GM23338 (cell line): ENCODE measurements at regions not wholly inside any gene's neighbourhood (a gene's known extent, or its start where the extent isn't known, plus 50 kb on each side); places are given as distances from the start of the nearest gene placed in this dataset.

ENCODE experiments used
- ATAC-seq: fragments of 200-7000 bp; cut with Tn5 transposase; 3 replicates; pipeline ENCODE4 v1.9.1; 2020
- DNase-seq: peaks from one replicate; pipeline ENCODE4 v3.0.0-alpha.2; 2015; ENCODE audit warnings: low spot score
- H2AFZ ChIP-seq: fragments of 200-600 bp; sonication (generic); 2 replicates; pipeline ENCODE4 v1.8.0; 2016; ENCODE audit warnings: antibody characterized with exemption, mild to moderate bottlenecking, moderate library complexity
- H3F3A ChIP-seq: fragments of 200-600 bp; sonication (generic); replicated peaks from 2 replicates; pipeline ENCODE4 v1.8.0; 2017; ENCODE audit warnings: antibody characterized with exemption, mixed run types, low read depth
- H3K27ac ChIP-seq: fragments of 200-600 bp; sonication (generic); 2 replicates; pipeline ENCODE4 v1.6.1; 2016; ENCODE audit warnings: low read depth
- H3K27me3 ChIP-seq: fragments of 200-600 bp; sonication (generic); 2 replicates; pipeline ENCODE4 v1.8.0; 2016; ENCODE audit warnings: mild to moderate bottlenecking, mixed run types, moderate library complexity; ENCODE audit not compliant: insufficient read depth
- H3K36me3 ChIP-seq: fragments of 200-600 bp; sonication (generic); 2 replicates; pipeline ENCODE4 v1.8.0; 2016; ENCODE audit warnings: mild to moderate bottlenecking; ENCODE audit not compliant: insufficient read depth
- H3K4me1 ChIP-seq: fragments of 200-600 bp; sonication (generic); 2 replicates; pipeline ENCODE4 v1.8.0; 2016; ENCODE audit warnings: mild to moderate bottlenecking, moderate library complexity; ENCODE audit not compliant: insufficient read depth
- H3K4me2 ChIP-seq: fragments of 200-600 bp; sonication (generic); 2 replicates; pipeline ENCODE4 v1.7.1; 2017; ENCODE audit warnings: mixed run types
- H3K4me3 ChIP-seq: fragments of 200-600 bp; sonication (generic); 2 replicates; pipeline ENCODE4 v1.6.1; 2016; ENCODE audit warnings: mixed run types
- H3K79me2 ChIP-seq: fragments of 200-600 bp; sonication (generic); replicated peaks from 2 replicates; pipeline ENCODE4 v1.8.0; 2017; ENCODE audit warnings: mild to moderate bottlenecking; ENCODE audit not compliant: insufficient read depth
- H3K9me2 ChIP-seq: fragments of 200-600 bp; sonication (generic); 2 replicates; pipeline ENCODE4 v1.8.0; 2017; ENCODE audit not compliant: insufficient read depth
- H4K20me1 ChIP-seq: fragments of 200-600 bp; sonication (generic); replicated peaks from 2 replicates; pipeline ENCODE4 v1.8.0; 2017; ENCODE audit warnings: mild to moderate bottlenecking; ENCODE audit not compliant: insufficient read depth
- H3K27ac Mint-ChIP-seq: 2 replicates; pipeline ENCODE4 v1.8.0; 2020; ENCODE audit warnings: inconsistent platforms, mild to moderate bottlenecking, moderate library complexity, mixed read lengths
- H3K27me3 Mint-ChIP-seq: 3 replicates; pipeline ENCODE4 v1.8.0; 2022; ENCODE audit warnings: low read depth, mild to moderate bottlenecking, moderate library complexity, mixed read lengths, inconsistent platforms; ENCODE audit not compliant: insufficient read depth, poor library complexity
- H3K36me3 Mint-ChIP-seq: 3 replicates; pipeline ENCODE4 v1.8.0; 2021; ENCODE audit warnings: low read depth, mild to moderate bottlenecking, inconsistent platforms, moderate library complexity, mixed read lengths
- H3K4me1 Mint-ChIP-seq: 3 replicates; pipeline ENCODE4 v1.8.0; 2020; ENCODE audit warnings: mild to moderate bottlenecking, inconsistent platforms, mixed read lengths
- H3K4me3 Mint-ChIP-seq: 3 replicates; pipeline ENCODE4 v1.8.0; 2021; ENCODE audit warnings: moderate library complexity, mild to moderate bottlenecking, inconsistent platforms, mixed read lengths
- H3K9me3 Mint-ChIP-seq: 3 replicates; pipeline ENCODE4 v1.8.0; 2020; ENCODE audit warnings: moderate library complexity, mild to moderate bottlenecking, inconsistent platforms, mixed read lengths
- CREB1 ChIP-seq: fragments of 250-450 bp; sonication (Bioruptor Pico); IDR thresholded peaks from 2 replicates; pipeline ENCODE4 v1.5.0; 2020; ENCODE audit warnings: low read depth, mild to moderate bottlenecking, moderate library complexity
- CTCF ChIP-seq, 2 experiments: fragments of 200-600 bp in 1 of 2; sonication (generic) in 1 of 2; conservative IDR thresholded peaks; 2 replicates each; pipeline versions ENCODE4 v1.5.1 to v1.6.1; 2016 to 2017; ENCODE audit warnings: antibody characterized with exemption in 2 of 2, low read depth in 2 of 2, mild to moderate bottlenecking in 2 of 2, moderate library complexity in 1 of 2
- ETS1 ChIP-seq: IDR thresholded peaks from 2 replicates; pipeline ENCODE4 v1.6.1; 2016; ENCODE audit warnings: antibody characterized with exemption
- EZH2 ChIP-seq: fragments of 200-600 bp; sonication (generic); IDR thresholded peaks from one replicate; pipeline ENCODE4 v1.8.0; 2017; ENCODE audit warnings: antibody characterized with exemption, mild to moderate bottlenecking, low read depth; ENCODE audit not compliant: unreplicated experiment
- EZH2phosphoT487 ChIP-seq: fragments of 200-600 bp; sonication (generic); IDR thresholded peaks from one replicate; pipeline ENCODE4 v1.8.1; 2018; ENCODE audit warnings: antibody characterized with exemption; ENCODE audit not compliant: unreplicated experiment
- JUNB ChIP-seq: IDR thresholded peaks from one replicate; pipeline ENCODE4 v1.6.1; 2016; ENCODE audit warnings: antibody characterized with exemption; ENCODE audit not compliant: unreplicated experiment
- NANOG ChIP-seq: IDR thresholded peaks from 2 replicates; pipeline ENCODE4 v1.6.1; 2016; ENCODE audit warnings: antibody characterized with exemption, borderline replicate concordance
- POLR2AphosphoS5 ChIP-seq: IDR thresholded peaks from 2 replicates; pipeline ENCODE4 v1.6.1; 2016; ENCODE audit warnings: antibody characterized with exemption, low read depth
- STAT1 ChIP-seq: IDR thresholded peaks from one replicate; pipeline ENCODE4 v1.6.1; 2016; ENCODE audit warnings: antibody characterized with exemption; ENCODE audit not compliant: unreplicated experiment
- ZNF114 ChIP-seq: fragments of 250-450 bp; sonication (Bioruptor Pico); IDR thresholded peaks from 2 replicates; pipeline ENCODE4 v1.5.0; 2020; ENCODE audit warnings: mild to moderate bottlenecking, moderate library complexity
- ZNF331 ChIP-seq: fragments of 250-450 bp; sonication (Bioruptor Pico); IDR thresholded peaks from 2 replicates; pipeline ENCODE4 v1.5.0; 2020; ENCODE audit warnings: low read depth, mild to moderate bottlenecking, moderate library complexity
- ZNF462 ChIP-seq: fragments of 250-450 bp; sonication (Bioruptor Pico); IDR thresholded peaks from 2 replicates; pipeline ENCODE4 v1.5.0; 2020; ENCODE audit warnings: mild to moderate bottlenecking, moderate library complexity
- TF ChIP-seq, protein P1 (sequence below): IDR thresholded peaks from one replicate; pipeline ENCODE4 v1.6.1; 2018; ENCODE audit warnings: antibody characterized with exemption; ENCODE audit not compliant: unreplicated experiment

DNA sequence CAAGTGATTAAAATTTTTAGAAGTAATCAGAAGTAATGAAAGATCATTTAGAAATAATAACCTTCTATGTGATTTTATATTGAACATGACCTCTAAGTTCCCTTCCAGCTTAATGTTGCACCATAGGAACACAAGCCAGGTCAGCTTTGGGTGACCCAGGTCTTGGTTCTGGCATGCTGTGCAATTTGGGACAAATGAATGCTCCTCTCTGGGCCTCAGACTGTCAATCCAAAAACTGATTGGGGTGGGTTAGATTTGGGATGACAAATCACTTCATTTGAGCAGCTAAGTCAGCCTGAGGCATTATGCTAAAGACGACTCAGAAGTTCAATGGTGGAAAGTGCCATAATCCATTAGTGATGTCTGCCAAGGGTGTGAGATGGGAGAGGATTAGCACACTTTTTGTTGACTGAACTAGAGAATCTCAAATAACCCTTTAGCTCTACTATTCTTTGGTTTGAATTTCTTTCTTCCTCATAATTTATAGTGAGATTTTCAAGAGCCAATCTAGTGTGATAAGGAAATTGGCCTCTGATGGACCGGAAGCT, 60.7 kb upstream of the BOD1 start:
- Histone ChIP-seq H3K4me1 (peaks cover 14% of the 10 kb centered on the region; the same call in 1 of the 2 replicates), H3F3A (peaks cover 2% of the 10 kb centered on the region; the same call in 1 of the 2 replicates), H3K27ac (no peak overlapping the region), H3K4me3 (no peak overlapping the region), H3K4me2 (no peak overlapping the region), H3K27me3 (no peaks in the 10 kb centered on the region), H3K79me2 (no peaks in the 10 kb centered on the region), H4K20me1 (no peaks in the 10 kb centered on the region), H3K36me3 (peaks cover 7% of the 10 kb centered on the region; the same call in 1 of the 2 replicates), H3K9me2 (peaks cover 6% of the 10 kb centered on the region), H2AFZ (no peak overlapping the region)
- no peak overlapping the region for H3K4me3 Mint-ChIP-seq
- H3K4me1 Mint-ChIP-seq, result peaks cover 16% of the 10 kb centered on the region
- ATAC-seq (no peak), DNase-seq (no peak)
- H3K36me3 Mint-ChIP-seq, result peaks cover 78% of the 10 kb centered on the region
- H3K27me3 Mint-ChIP-seq, result peaks cover 14% of the 10 kb centered on the region
- TF ChIP-seq NANOG (no peak), ZNF462 (CRISPR knock-in tag) (no peak), JUNB (no peak), STAT1 (no peak), ZNF114 (CRISPR knock-in tag) (no peak), ETS1 (no peak), POLR2AphosphoS5 (no peak), EZH2 (no peak), CTCF (conservative IDR thresholded peaks at IDR 0.05; ENCODE audit: low read depth in 2 of 2) (no peak), ZNF331 (no peak), EZH2phosphoT487 (no peak), CREB1 (CRISPR knock-in tag) (no peak)
- TF ChIP-seq, protein P1, sequence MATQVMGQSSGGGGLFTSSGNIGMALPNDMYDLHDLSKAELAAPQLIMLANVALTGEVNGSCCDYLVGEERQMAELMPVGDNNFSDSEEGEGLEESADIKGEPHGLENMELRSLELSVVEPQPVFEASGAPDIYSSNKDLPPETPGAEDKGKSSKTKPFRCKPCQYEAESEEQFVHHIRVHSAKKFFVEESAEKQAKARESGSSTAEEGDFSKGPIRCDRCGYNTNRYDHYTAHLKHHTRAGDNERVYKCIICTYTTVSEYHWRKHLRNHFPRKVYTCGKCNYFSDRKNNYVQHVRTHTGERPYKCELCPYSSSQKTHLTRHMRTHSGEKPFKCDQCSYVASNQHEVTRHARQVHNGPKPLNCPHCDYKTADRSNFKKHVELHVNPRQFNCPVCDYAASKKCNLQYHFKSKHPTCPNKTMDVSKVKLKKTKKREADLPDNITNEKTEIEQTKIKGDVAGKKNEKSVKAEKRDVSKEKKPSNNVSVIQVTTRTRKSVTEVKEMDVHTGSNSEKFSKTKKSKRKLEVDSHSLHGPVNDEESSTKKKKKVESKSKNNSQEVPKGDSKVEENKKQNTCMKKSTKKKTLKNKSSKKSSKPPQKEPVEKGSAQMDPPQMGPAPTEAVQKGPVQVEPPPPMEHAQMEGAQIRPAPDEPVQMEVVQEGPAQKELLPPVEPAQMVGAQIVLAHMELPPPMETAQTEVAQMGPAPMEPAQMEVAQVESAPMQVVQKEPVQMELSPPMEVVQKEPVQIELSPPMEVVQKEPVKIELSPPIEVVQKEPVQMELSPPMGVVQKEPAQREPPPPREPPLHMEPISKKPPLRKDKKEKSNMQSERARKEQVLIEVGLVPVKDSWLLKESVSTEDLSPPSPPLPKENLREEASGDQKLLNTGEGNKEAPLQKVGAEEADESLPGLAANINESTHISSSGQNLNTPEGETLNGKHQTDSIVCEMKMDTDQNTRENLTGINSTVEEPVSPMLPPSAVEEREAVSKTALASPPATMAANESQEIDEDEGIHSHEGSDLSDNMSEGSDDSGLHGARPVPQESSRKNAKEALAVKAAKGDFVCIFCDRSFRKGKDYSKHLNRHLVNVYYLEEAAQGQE, result no peak
- peaks cover 56% of the 10 kb centered on the region for H3K9me3 Mint-ChIP-seq
- H3K27ac Mint-ChIP-seq, result no peak overlapping the region
